Activated CD4-positive, alpha-beta T cell treated with anti-CD3 and anti-CD28 coated beads, Interleukin-10, Interleukin-2, amounts not matched to agents 100 ng/mL and 50 ng/mL, durations not matched to agents 16 hours and 8 hours (primary cell): ENCODE measurements at regions not wholly inside any gene's neighbourhood (a gene's known extent, or its start where the extent isn't known, plus 50 kb on each side); places are given as distances from the start of the nearest gene placed in this dataset.

ENCODE experiments used
- DNase-seq: peaks from one replicate; pipeline ENCODE4 v3.0.0-alpha.2; 2020

DNA sequence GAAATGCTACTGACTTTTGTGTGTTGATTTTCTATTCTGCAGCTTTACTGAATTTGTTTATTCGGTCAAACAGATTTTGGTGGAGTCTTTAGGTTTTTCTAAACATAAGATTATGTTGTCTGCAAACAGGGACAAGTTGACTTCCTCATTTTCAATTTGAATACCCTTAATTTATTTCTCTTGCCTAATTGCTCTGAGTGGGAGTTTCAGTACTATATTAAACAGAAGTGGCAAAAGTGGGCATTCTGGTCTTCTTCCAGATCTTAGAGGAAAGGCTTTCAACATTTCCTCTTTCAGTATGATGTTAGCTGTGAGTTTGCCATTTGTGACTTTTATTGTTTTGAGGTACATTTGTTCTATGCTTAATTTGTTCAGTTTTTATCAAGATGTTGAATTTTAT lies 268.5 kb downstream of the WNT5A start:
- DNase-seq = no peak

DNA sequence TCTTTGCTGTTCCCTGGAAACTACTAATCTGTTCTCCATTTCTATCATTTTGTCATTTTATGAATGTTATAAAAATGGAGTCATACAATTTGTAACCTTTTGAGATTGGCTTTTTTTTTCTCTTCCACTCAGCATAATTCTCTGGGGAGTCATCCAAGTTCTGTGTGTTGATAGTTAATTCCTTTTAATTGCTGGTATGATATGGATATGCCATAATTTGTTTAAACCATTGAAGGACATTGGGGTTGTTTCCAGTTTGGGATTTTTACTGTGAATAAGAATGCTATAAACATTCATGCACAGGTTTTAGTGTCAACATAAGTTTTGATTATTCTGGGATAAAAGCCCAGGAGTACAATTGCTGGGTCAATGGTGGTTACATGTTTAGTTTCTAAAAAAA lies 279.4 kb downstream of the WNT5A start:
- no peak for DNase-seq

DNA sequence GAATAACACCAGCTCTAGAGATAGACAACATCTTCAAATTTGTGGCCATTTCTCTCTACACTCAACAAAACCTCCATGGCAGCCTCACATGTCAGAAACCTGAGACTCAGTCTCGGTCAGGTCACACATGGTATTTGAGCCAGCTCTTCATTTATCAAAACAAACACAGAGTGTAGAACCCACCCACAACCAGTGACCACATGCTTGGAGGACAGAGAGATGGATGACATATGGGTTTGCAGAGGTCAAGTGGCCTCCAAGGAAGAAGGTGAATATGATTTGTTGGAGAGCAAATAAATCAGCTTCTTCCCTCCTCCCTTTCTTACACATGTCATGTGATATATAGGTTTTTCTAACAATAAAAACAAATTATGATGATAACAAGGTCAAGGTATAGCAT lies 278.1 kb upstream of the LRTM1 start:
- no peak for DNase-seq

DNA sequence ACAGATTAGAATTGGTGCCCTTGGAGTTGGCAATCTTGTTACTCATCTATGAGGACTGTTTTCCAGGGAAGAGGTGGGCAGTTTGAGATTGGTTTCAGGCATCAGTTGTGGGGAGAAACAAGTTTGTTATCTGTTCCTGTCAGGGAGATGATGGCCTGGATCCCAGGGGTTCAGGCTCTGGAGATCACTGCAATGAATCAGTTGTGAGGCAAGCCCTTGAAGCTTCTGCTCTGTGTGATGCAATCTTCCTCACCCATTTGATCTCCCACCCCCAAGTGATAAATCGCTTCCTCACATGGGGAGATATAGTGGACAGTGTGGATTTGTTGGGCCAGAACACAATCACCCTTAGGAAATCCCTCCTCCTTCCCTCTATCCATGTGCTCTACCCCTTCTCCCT lies 276.6 kb upstream of the LRTM1 start:
- no peak for DNase-seq

DNA sequence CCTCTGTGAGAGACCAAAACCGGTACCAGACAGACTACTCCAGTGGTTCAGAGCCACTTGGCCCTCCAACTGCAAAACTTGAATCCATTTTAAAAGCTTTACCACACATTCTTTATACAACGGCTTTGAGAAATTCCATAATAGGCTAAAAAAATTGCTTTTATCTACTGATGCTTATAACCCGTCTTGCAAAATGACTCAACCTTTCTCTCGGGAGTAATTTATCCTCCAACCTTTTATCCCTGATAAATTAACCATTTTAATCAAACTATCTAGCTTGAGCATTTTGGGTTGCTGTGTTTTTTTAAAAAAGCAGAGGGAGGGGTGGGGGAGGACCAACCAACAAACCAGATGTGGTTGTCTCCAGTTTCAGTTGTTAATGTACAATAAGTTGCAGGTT lies 275.7 kb upstream of the LRTM1 start:
- no peak for DNase-seq

DNA sequence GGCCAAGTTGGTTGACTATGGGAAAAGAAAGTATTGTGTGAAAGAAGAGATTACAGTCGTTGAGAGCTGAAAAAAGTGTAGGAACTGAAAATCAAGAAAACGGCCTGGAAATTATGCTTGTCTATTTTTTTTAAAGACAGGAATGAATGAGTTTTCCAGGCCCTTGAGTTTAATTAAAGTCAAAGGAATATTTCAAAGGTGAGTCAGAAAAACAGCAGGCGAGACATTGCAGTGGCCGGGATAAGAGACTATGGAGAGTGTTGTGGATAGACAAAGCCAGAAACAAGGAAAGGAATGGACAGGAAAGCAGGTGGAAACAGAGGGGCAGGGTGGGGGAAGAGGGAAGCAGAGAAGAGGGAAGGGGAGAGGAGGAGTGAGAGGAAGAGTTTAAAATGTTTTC lies 275.1 kb upstream of the LRTM1 start:
- no peak for DNase-seq

DNA sequence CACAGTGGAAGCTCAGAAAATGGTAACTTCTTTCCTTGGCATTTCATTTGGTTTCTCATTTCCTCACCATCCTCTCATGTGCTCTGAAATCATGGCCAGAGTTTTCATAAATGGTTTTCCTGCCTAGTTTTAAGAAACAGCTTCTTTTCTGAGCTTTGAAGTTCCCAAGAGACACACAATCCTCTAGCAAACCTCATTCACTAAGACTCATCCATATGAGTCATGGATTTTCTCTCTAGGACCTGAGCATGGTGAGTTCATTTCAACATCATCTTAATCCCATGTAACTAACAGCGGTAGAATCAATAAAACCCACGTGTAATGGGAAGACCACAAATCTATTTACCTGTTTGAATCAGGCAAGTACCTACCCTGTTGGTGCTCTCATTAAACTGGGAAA lies 274.5 kb upstream of the LRTM1 start:
- no peak for DNase-seq

DNA sequence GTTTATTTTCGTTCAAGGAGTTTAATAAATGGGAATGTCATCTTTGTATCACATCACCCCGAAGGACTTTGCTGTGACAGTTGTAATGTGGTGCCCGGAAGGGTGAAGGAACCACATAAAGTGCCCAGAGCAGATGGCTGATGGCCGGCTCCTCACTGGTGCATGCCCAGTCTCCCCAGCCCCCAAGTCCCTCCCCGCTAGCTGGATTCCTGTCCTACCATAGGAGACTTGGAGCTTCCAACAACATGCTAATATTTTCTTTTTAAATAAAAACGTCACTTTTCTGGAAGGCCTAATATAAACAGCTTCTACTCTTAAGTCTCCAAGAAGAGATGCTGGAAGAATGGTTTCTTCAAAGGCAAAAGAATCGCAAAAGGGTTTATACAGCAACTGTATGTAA lies 273.9 kb upstream of the LRTM1 start:
- DNase-seq = no peak

DNA sequence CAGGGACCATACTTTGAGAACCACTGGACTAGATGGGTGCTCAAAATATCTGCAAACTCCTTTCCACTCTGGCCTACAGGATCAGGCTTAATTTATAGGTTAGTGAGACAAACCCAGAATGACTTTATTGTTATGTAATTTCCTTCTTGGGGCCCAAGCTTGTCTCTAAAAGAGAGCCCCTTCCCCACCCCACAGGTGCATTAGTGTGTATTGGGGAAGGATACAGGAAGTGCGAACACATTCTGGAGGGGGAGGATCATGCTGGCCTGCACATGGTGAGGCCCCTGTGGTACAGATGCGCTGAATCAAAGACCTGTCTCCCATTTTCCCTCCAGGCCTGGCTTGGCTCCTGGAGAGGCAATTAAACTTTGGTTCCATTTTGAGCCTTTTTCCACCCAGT lies 273.0 kb upstream of the LRTM1 start:
- no peak for DNase-seq

DNA sequence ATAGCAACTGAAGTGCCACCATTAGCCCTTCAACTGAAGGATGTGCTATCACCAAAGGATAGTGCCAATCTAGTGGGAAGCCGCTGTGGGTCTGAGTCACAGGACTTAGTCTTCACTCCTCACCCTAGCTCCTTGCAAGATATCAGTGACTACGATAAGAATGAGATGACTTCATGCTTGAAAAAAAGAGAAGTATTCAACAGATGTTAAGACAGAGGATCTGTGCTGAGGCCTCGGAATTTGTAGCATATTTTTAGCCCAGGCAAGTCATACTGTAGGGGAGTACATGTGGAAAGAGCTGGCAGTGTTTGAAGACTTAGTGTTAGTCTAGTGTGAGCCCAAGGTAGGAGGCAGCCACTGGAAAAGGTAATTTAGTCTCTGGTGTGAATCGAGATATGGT lies 270.7 kb upstream of the LRTM1 start:
- no peak for DNase-seq

DNA sequence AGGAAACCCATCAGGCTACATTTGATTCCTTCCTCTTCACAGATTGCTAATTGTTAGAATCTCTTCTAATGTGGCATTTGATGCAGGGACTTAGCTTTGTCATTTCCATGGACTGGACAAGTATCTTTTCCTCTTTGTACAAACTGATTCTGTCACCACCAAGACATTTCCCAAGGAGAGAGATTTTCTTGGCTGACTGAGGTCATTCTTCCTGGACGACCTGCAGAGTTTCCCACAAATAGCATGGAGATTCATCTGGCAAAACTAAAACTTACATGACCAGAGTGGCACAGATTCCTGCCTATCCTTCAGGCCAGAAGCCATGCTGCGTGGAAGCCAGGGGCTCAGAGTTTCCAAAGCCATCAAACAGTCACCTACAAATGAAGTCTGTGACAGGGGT lies 269.2 kb upstream of the LRTM1 start:
- DNase-seq = no peak

DNA sequence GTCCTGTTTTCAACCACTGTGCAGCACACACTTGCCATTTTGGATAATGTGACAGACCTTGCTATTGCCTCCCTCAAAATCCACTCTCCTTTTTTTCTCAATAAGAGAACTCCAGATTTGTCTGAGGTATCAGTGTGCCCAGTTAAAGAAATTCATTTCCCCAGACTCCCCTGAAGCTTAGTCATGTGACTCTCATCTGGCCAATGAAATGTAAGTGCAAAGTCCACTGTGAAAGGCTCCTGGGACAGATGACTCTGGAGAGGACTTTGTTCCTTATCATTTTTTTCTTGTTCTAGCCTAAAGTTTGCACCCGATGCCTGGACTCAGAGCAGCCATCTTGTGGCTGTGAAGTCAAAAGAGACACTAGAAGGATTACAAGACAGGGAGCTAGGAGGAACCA lies 268.6 kb upstream of the LRTM1 start:
- DNase-seq = no peak

DNA sequence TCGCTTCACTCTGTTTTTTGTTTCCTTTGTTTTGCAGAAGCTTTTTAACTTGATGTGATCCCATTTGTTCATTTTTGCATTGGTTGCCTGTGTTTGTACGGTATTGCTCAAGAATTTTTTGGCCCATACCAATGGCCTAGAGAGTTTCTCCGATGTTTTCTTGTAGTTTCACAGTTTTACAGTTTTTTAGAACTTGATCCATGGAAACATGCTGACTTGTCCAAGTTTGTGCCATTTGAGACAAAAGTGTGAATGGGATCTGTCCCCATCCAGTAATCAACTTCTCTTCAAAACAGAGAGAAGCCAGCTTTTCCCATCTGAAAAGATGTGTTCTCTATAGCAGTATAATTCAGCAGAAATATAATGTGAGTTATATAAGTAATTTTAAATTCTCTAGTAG lies 266.5 kb upstream of the LRTM1 start:
- no peak for DNase-seq

DNA sequence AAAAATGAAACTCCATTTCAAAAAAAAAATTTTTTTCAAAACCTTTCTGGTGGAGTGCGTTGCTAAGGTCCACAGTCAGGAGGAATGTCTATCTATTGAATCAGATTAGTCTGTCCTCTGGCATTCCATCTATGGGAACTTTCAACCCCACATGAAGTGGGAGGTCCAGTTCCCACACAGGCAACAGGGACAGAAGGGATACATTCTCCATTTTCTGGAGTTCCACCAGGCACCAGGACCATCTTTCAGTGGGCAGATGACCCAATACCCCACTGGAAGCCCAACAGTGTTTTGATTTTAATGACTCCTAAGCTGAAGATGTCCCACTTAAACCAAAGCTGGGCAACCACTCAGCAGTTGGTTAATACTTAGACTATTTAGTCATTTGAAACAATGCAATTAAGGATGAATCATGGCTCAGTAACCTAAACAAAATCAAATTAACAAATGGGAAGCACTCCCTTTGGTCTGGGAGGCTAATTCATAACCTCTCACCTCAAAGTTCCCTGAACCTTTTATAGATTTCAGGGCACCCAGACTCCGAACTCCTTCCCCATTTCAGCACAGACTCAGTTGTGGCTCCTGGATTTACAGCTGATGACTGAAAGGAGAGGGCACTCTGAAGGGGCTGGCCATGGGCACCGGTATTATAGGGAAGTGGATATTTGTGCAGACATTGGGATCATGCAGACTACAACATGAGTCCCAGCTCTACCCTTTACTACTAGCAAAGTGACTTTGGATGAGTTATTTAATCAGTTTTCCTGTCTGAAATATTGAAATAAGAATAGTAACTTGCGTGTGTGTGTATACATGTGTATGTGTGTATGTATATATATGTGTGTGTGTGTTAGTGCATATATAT lies 264.3 kb upstream of the LRTM1 start:
- DNase-seq = no peak

DNA sequence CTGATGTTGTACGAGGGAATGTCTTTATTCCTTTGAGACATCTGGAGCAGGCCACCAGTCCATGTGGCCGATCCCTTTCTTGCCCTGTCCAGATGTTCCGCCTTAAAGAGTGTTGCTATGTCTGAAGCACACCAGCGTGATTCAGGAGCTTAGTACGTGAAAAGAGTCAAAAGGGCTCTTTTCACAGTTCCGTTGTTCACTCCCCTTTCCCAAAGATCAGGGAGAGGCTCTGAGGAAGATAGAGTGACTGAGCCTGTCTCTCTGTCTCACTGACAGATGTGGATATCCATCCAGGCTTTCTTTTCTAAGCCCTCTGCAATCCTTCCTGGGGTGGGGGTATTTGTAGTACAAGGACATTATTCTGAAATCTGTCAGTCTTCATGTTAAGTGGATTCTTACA lies 262.5 kb upstream of the LRTM1 start:
- no peak for DNase-seq

DNA sequence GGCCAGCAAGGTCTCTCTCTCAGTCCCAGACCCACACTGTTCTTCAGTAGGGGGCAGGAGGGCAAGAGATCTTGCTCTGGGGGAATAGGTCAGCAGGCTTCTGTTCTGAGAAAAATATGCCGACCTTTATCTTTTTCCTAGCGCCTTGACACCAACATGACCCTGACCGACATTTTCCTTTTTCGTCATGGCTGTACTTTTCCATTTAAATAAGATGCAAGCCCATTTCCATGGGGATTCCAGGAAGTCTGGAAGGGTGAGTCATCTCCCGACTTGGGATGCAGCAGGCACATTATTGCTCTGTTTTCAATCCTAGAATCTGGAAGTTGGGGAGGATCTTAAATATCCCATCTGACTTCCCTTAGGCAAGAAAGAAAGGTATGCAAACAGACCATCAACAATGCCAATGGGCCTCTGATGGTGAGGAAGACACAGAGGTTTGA lies 261.5 kb upstream of the LRTM1 start:
- no peak for DNase-seq

DNA sequence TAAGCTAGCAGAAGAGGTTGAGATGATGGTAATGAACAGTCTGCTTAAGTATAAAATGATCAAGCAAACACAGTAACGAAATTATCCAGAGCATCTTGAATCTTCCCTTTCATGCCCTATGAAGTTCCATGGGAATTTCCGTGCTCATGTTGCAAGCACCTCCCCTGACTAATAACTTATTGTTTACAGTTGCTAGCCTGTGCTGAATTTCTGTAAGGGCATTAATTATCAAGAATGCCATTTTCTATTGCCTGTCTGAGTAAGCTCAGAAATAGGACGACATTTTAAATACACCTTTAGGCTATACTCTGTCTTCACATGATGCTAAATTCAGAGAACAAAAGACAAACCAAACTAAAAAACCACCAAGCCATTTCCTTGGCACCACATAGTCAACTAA lies 257.5 kb upstream of the LRTM1 start:
- DNase-seq = no peak

DNA sequence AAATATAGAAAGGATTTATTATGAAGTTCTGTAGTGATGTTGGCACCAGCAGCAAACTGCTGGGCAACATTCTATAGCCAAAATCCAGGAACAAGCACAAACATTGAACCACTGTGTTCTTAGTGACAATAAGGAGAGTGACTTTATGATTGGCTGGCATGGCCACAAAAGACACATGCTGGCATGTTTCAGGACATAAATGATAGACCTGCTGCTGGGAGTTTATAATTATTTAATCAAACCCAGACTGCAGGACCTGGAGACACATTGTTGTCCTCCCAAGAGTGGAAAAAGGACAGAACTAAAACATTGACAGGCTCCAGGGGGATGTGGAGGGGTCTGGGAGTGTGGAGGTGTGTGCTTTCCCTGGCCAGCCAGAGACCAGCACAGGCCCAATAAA lies 255.3 kb upstream of the LRTM1 start:
- DNase-seq = no peak

DNA sequence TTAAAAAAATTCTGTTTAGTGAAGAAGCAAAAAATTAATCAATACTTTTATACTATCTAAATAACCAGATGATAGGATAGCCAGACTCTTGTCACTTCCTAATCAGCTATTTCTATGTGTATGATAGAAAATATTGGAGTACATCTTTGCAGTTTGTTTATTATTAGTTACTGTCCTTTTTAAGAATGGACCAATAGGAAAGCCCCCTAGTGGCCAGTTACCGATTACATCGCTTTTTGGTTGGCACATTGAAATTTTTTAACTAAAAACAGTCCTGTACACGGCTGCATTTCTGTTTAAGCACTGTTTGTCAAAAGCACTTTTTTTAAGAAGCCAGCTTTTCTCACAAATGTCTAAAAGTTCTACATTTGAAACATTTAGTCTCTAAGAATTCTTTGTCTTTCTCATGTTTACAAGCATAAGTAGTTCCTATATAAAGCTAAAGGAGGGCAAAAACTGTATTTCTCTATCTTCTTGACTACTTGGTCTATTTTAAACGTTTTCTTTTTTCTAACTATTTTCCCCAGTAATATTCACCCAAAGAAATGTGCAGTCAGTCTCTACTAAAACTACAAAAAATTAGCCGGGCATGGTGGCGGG lies 253.2 kb upstream of the LRTM1 start:
- peak; percentile 28 for DNase-seq

DNA sequence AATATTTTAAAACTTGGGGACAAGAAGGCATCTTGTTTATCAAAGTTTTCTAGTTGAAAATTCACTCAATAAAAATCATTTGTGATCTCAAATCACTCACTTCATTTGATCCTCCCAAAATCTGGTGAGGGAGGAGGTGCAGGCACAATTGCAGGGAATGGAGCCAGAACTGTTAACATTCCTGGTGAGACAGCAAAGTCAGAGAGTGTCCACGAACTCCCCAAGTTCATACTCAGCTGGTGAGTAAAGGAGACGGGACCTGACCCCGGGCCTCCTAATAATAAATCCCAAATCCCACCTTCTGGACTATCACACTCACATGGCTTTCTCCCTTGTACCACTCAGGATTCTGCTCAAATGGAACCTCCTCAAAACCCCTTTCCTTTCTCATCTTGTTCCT lies 252.3 kb upstream of the LRTM1 start:
- no peak for DNase-seq

DNA sequence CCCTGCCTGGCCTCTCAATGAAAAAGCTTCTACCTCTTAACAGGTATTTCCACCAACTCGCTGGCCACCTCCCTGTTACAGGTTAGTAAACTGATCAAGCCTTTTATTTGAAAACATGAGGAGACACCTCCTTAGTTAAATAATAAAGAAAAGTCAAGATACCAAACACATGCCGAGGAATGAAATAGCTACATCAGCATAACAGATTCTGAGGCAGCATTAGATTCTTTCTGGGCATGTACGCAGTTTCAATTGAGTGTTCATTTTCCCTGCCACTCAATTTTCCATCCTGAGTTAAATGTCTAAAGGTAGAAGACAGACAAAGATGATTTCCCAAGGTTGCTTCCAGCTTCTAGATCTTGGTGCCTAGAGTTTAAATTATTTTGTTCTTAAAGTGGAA lies 250.5 kb upstream of the LRTM1 start:
- DNase-seq = no peak

DNA sequence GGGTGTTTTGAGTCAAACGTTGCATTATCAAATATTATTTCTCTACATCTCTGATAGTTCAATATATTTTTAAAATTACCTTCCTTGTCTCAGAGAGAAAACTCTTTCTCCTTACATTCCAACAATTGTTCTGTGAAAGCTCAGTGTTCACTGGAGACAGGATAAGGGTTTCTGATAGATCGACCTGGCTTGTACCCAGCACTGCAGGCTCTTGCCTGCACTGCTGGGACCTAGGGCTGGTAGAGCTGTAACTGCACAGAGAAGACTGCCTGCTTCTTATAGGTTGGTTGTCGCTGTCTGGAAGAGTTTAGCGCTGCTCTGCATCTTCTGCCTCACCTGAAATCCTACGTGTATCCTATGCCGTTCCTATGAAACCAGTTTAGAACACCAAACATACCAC lies 249.9 kb upstream of the LRTM1 start:
- DNase-seq = no peak

DNA sequence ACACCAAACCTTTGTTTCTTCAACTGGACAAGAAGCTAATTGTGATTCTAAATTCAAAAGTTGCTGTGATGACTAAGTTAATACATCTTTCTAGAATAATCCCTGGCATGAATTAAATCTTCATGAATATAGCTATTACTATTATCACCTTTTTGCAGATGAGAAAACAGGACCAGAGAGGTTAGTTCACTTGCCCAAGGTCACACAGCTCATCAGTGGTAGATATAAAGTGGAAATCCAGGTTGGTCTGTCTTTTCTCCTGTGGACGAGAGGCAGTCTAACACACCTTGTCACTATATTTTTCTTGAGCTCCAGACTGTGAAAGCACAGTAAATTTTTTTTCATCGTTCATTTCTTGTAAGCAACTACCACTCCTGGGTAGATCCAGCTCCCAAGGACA lies 247.6 kb upstream of the LRTM1 start:
- no peak for DNase-seq

DNA sequence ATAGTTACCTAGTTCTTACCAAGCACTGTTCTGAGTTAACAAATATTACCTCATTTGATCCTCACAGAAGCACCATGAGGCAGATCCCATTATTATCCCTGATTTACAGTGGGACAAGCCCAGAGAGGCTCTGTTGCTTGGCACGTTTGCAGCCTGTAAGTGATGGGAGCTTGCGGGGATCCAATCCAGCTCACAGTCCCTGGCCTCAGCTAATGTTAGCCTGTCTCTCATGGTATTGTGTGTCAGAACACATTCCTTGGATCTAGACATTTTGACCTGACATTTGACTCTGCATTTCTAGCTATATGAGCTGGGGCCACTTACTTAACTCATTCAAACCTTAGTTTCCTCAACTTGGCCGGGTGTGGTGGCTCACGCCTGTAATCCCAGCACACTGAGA lies 246.9 kb upstream of the LRTM1 start:
- DNase-seq = no peak

DNA sequence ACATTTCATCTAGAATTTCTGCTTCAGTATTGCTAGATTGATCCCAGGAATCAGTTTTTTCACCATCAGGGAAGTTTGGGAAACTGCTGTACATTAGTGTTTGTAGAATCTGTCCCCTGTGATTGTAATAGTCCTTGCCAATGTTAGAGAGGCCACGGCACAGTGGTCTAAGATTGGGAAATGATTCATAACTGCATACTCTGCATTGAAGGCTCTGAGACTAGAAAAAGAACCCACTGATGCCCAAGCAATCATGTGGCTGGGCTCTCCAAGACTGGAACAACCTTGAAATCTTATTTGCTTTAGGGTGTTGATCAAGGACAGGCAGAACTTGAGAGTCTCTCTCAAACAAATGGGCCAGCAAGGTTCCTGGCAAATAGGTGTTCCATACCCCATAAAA lies 245.6 kb upstream of the LRTM1 start:
- no peak for DNase-seq
